Ascending aorta (tissue), 2 donors: ENCODE measurements at regions not wholly inside any gene's neighbourhood (a gene's known extent, or its start where the extent isn't known, plus 50 kb on each side); places are given as distances from the start of the nearest gene placed in this dataset.

Source experiments
- DNase-seq, 2 donors: peaks; one replicate each; pipeline ENCODE4 v3.0.0-alpha.2; 2019; ENCODE audit warnings: low spot score in 2 of 2
- H3K27ac ChIP-seq, 2 donors: fragments of 200-600 bp; sonication (generic); one replicate each; pipeline ENCODE4 v1.5.1; 2016 to 2017; ENCODE audit warnings: mild to moderate bottlenecking in 1 of 2
- H3K27me3 ChIP-seq: fragments of 200-600 bp; sonication (generic); one replicate; pipeline ENCODE4 v1.5.1; 2017
- H3K36me3 ChIP-seq, 2 donors: fragments of 200-600 bp; sonication (generic); one replicate each; pipeline ENCODE4 v1.5.1; 2016
- H3K4me1 ChIP-seq, 2 donors: fragments of 200-600 bp; sonication (generic); one replicate each; pipeline ENCODE4 v1.5.1; 2016 to 2017; ENCODE audit warnings: mild to moderate bottlenecking in 1 of 2
- H3K4me3 ChIP-seq, 2 donors: fragments of 200-600 bp; sonication (generic); one replicate each; pipeline ENCODE4 v1.5.1; 2016 to 2017; ENCODE audit warnings: mild to moderate bottlenecking in 1 of 2
- H3K9me3 ChIP-seq, 2 donors: fragments of 200-600 bp; sonication (generic); one replicate each; pipeline ENCODE4 v1.5.1; 2016
- intact Hi-C: fragments of 100-400 bp; cut with DNase I; formaldehyde crosslinking; loops from one replicate; pipeline ENCODE4 v1.15.1; 2023
- TF ChIP-seq, protein P1 (sequence below), 3 experiments: fragments of 200-600 bp in 2 of 3; fragments of 450-650 bp in 1 of 3; sonication (generic) in 2 of 3; IDR thresholded peaks; one replicate each; pipeline ENCODE4 v1.5.1; 2016 to 2019; ENCODE audit warnings: antibody characterized with exemption in 3 of 3, mild to moderate bottlenecking in 1 of 3, moderate library complexity in 1 of 3

GRCh38 chr12:113612076-113612728 is 140.5 kb upstream of the LHX5 start:
- DNase-seq, result no peak
- intact Hi-C loops, result no loop called here
- Histone ChIP-seq H3K4me1 (no peaks in the 10 kb centered on the region), H3K27ac (no peak overlapping the region), H3K9me3 (no peaks in the 10 kb centered on the region), H3K27me3 (no peaks in the 10 kb centered on the region), H3K36me3 (no peaks in the 10 kb centered on the region), H3K4me3 (no peak overlapping the region)
- TF ChIP-seq, protein P1, sequence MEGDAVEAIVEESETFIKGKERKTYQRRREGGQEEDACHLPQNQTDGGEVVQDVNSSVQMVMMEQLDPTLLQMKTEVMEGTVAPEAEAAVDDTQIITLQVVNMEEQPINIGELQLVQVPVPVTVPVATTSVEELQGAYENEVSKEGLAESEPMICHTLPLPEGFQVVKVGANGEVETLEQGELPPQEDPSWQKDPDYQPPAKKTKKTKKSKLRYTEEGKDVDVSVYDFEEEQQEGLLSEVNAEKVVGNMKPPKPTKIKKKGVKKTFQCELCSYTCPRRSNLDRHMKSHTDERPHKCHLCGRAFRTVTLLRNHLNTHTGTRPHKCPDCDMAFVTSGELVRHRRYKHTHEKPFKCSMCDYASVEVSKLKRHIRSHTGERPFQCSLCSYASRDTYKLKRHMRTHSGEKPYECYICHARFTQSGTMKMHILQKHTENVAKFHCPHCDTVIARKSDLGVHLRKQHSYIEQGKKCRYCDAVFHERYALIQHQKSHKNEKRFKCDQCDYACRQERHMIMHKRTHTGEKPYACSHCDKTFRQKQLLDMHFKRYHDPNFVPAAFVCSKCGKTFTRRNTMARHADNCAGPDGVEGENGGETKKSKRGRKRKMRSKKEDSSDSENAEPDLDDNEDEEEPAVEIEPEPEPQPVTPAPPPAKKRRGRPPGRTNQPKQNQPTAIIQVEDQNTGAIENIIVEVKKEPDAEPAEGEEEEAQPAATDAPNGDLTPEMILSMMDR (IDR thresholded peaks at IDR 0.05), result no peak

DNA sequence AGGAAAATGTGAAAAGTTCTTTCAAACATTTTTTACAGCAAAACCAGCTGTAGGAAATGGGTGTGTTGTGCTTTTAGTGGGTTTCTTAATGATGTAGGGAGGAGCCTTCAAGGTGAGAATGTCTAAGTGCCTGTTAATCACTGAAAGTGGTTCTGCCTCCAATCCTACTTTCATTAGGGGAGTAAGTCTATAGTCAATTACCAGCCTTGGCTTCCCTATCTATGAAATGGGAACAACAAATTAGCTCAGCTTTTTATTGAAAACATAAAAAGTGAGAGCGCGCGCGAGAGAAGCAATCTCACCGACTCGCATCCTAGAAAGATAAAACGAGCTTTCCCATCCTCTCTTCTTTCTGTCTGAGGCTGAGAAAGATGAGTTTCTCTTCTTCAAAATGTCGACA is 140.0 kb upstream of the LHX5 start:
- Histone ChIP-seq H3K27ac (no peak overlapping the region), H3K27me3 (no peaks in the 10 kb centered on the region), H3K4me1 (no peaks in the 10 kb centered on the region), H3K4me3 (no peak overlapping the region), H3K9me3 (no peaks in the 10 kb centered on the region), H3K36me3 (no peaks in the 10 kb centered on the region)
- TF ChIP-seq, protein P1 (IDR thresholded peaks at IDR 0.05), result no peak
- intact Hi-C loops, result no loop called here
- DNase-seq, result no peak

GRCh38 chr12:113610698-113611097 is 139.0 kb upstream of the LHX5 start:
- intact Hi-C loops, result no loop called here
- no peaks in the 10 kb centered on the region for H3K36me3 ChIP-seq
- DNase-seq, result no peak
- TF ChIP-seq, protein P1 (IDR thresholded peaks at IDR 0.05), result no peak
- no peak overlapping the region for H3K27ac ChIP-seq
- no peaks in the 10 kb centered on the region for H3K9me3 ChIP-seq
- no peaks in the 10 kb centered on the region for H3K27me3 ChIP-seq
- H3K4me1 ChIP-seq, result no peaks in the 10 kb centered on the region
- H3K4me3 ChIP-seq, result no peak overlapping the region

GRCh38 chr12:113609692-113610469 is 138.2 kb upstream of the LHX5 start:
- Histone ChIP-seq H3K27ac (no peak overlapping the region), H3K36me3 (no peaks in the 10 kb centered on the region), H3K4me3 (no peak overlapping the region), H3K9me3 (no peaks in the 10 kb centered on the region), H3K27me3 (no peaks in the 10 kb centered on the region), H3K4me1 (no peaks in the 10 kb centered on the region)
- TF ChIP-seq, protein P1 (IDR thresholded peaks at IDR 0.05), result no peak
- intact Hi-C loops, result no loop called here
- no peak for DNase-seq

GRCh38 chr12:113604666-113605065 is 133.0 kb upstream of the LHX5 start:
- Histone ChIP-seq H3K36me3 (no peaks in the 10 kb centered on the region), H3K4me1 (no peaks in the 10 kb centered on the region), H3K4me3 (no peak overlapping the region), H3K27ac (no peak overlapping the region), H3K9me3 (no peaks in the 10 kb centered on the region), H3K27me3 (no peaks in the 10 kb centered on the region)
- TF ChIP-seq, protein P1 (IDR thresholded peaks at IDR 0.05), result no peak
- intact Hi-C loops, result no loop called here
- DNase-seq, result no peak
